H9 (cell line): ENCODE measurements at regions not wholly inside any gene's neighbourhood (a gene's known extent, or its start where the extent isn't known, plus 50 kb on each side); places are given as distances from the start of the nearest gene placed in this dataset.

Experiments
- DNase-seq: peaks from one replicate; pipeline ENCODE4 v3.0.0-alpha.2; 2017
- H2AFZ ChIP-seq: one replicate; pipeline ENCODE4 v1.6.1; 2013; ENCODE audit warnings: mild to moderate bottlenecking, low read length, control low read depth, moderate library complexity
- H2AK5ac ChIP-seq: 2 replicates; pipeline ENCODE4 v1.6.1; 2013; ENCODE audit warnings: low read length, control low read depth, mixed read lengths; ENCODE audit not compliant: insufficient read length
- H2BK120ac ChIP-seq: one replicate; pipeline ENCODE4 v1.6.1; 2013; ENCODE audit warnings: low read depth, mild to moderate bottlenecking, low read length, control low read depth, inconsistent platforms; ENCODE audit not compliant: poor library complexity, severe bottlenecking
- H2BK12ac ChIP-seq: 2 replicates; pipeline ENCODE4 v1.6.1; 2013; ENCODE audit warnings: low read length, control low read depth, mixed read lengths, low read depth; ENCODE audit not compliant: insufficient read length
- H2BK15ac ChIP-seq: 2 replicates; pipeline ENCODE4 v1.6.1; 2013; ENCODE audit warnings: low read depth, low read length, control low read depth
- H2BK20ac ChIP-seq: one replicate; pipeline ENCODE4 v1.6.1; 2013; ENCODE audit warnings: low read depth, mild to moderate bottlenecking, low read length, control low read depth, inconsistent platforms; ENCODE audit not compliant: poor library complexity, severe bottlenecking
- H2BK5ac ChIP-seq: 2 replicates; pipeline ENCODE4 v1.6.1; 2013; ENCODE audit warnings: low read length, control low read depth, mixed read lengths; ENCODE audit not compliant: insufficient read length
- H3K14ac ChIP-seq: 2 replicates; pipeline ENCODE4 v1.6.1; 2013; ENCODE audit warnings: low read length, control low read depth; ENCODE audit not compliant: insufficient read depth
- H3K18ac ChIP-seq: 2 replicates; pipeline ENCODE4 v1.6.1; 2013; ENCODE audit warnings: low read depth, mild to moderate bottlenecking, mixed read lengths, low read length, control low read depth; ENCODE audit not compliant: insufficient read length
- H3K23ac ChIP-seq: 2 replicates; pipeline ENCODE4 v1.6.1; 2013; ENCODE audit warnings: low read length, control low read depth, mixed read lengths, low read depth; ENCODE audit not compliant: insufficient read length
- H3K23me2 ChIP-seq: 2 replicates; pipeline ENCODE4 v1.6.1; 2013; ENCODE audit warnings: low read depth, mild to moderate bottlenecking, mixed read lengths, low read length, control low read depth; ENCODE audit not compliant: insufficient read length, poor library complexity, severe bottlenecking
- H3K27ac ChIP-seq: 2 replicates; pipeline ENCODE4 v1.5.1; 2013; ENCODE audit warnings: low read length, control low read depth, mixed read lengths, low read depth; ENCODE audit not compliant: insufficient read length
- H3K27me3 ChIP-seq: 2 replicates; pipeline ENCODE4 v1.6.1; 2013; ENCODE audit warnings: low read length, control low read depth, inconsistent platforms; ENCODE audit not compliant: insufficient read depth
- H3K4ac ChIP-seq: 2 replicates; pipeline ENCODE4 v1.6.1; 2013; ENCODE audit warnings: low read depth, mild to moderate bottlenecking, control low read depth, inconsistent platforms, low read length, moderate library complexity
- H3K4me1 ChIP-seq: 2 replicates; pipeline ENCODE4 v1.6.1; 2013; ENCODE audit warnings: low read length, control low read depth, inconsistent platforms; ENCODE audit not compliant: insufficient read depth
- H3K4me2 ChIP-seq: 2 replicates; pipeline ENCODE4 v1.6.1; 2013; ENCODE audit warnings: low read length, control low read depth, mixed read lengths; ENCODE audit not compliant: insufficient read length, insufficient read depth
- H3K56ac ChIP-seq: 2 replicates; pipeline ENCODE4 v1.6.1; 2013; ENCODE audit warnings: low read depth, mild to moderate bottlenecking, mixed read lengths, low read length, control low read depth; ENCODE audit not compliant: insufficient read length
- H3K79me1 ChIP-seq: 2 replicates; pipeline ENCODE4 v1.6.1; 2013; ENCODE audit warnings: low read depth, mild to moderate bottlenecking, moderate library complexity, low read length, control low read depth, inconsistent platforms; ENCODE audit not compliant: insufficient read depth, poor library complexity, severe bottlenecking
- H3K79me2 ChIP-seq: 2 replicates; pipeline ENCODE4 v1.6.1; 2013; ENCODE audit warnings: low read length, control low read depth, inconsistent platforms; ENCODE audit not compliant: insufficient read depth
- H3K9ac ChIP-seq: 2 replicates; pipeline ENCODE4 v1.6.1; 2013; ENCODE audit warnings: low read length, control low read depth, mixed read lengths; ENCODE audit not compliant: insufficient read length; ENCODE audit errors: extremely low read depth
- H3K9me3 ChIP-seq: one replicate; pipeline ENCODE4 v1.6.1; 2013; ENCODE audit warnings: low read depth, low read length, inconsistent platforms; ENCODE audit not compliant: control insufficient read depth
- H3T11ph ChIP-seq: one replicate; pipeline ENCODE4 v1.6.1; 2013; ENCODE audit warnings: mild to moderate bottlenecking, low read length, control low read depth, inconsistent platforms
- H4K20me1 ChIP-seq: one replicate; pipeline ENCODE4 v1.6.1; 2013; ENCODE audit not compliant: control insufficient read depth, insufficient read length, insufficient read depth
- H4K5ac ChIP-seq: 2 replicates; pipeline ENCODE4 v1.6.1; 2013; ENCODE audit warnings: low read depth, mild to moderate bottlenecking, mixed read lengths, low read length, control low read depth; ENCODE audit not compliant: insufficient read length
- H4K8ac ChIP-seq: replicated peaks from 2 replicates; pipeline ENCODE4 v1.6.1; 2013; ENCODE audit warnings: low read length, control low read depth, mixed read lengths, low read depth; ENCODE audit not compliant: insufficient read length
- H4K91ac ChIP-seq: 2 replicates; pipeline ENCODE4 v1.6.1; 2013; ENCODE audit warnings: low read depth, mild to moderate bottlenecking, moderate library complexity, mixed read lengths, low read length, control low read depth; ENCODE audit not compliant: insufficient read length
- H3K27ac Mint-ChIP-seq, 3 experiments: 2 replicates in 2 of 3; 3 replicates in 1 of 3; pipeline ENCODE4 v1.8.0; 2020 to 2021; ENCODE audit warnings: mixed read lengths in 3 of 3, mild to moderate bottlenecking in 1 of 3, moderate library complexity in 1 of 3
- H3K27me3 Mint-ChIP-seq: 2 replicates; pipeline ENCODE4 v1.8.0; 2021; ENCODE audit warnings: low read depth, mild to moderate bottlenecking, moderate library complexity, mixed read lengths
- H3K36me3 Mint-ChIP-seq, 3 experiments: 2 replicates in 2 of 3; 3 replicates in 1 of 3; pipeline ENCODE4 v1.8.0; 2020 to 2021; ENCODE audit warnings: low read depth in 3 of 3, mixed read lengths in 3 of 3; ENCODE audit not compliant: insufficient read depth in 1 of 3
- H3K4me1 Mint-ChIP-seq, 2 experiments: 2 replicates each; pipeline ENCODE4 v1.8.0; 2020; ENCODE audit warnings: mixed read lengths in 2 of 2
- H3K4me3 Mint-ChIP-seq, 2 experiments: 2 replicates in 1 of 2; 3 replicates in 1 of 2; pipeline ENCODE4 v1.8.0; 2020 to 2021; ENCODE audit warnings: mild to moderate bottlenecking in 2 of 2, mixed read lengths in 2 of 2, moderate library complexity in 1 of 2
- H3K9me3 Mint-ChIP-seq, 2 experiments: 2 replicates in 1 of 2; 3 replicates in 1 of 2; pipeline ENCODE4 v1.8.0; 2020; ENCODE audit warnings: mild to moderate bottlenecking in 2 of 2, mixed read lengths in 2 of 2, moderate library complexity in 1 of 2
- WGBS: extraction: QIAGEN DNeasy Blood & Tissue Kit; methylation state at CpG from one replicate; pipeline ENCODE4 v1.1.7; 2013; ENCODE audit warnings: missing lambda C conversion rate, low lambda C conversion rate, mixed read lengths; ENCODE audit not compliant: insufficient read length; ENCODE audit errors: extremely low coverage; 5-methylcytosine and 5-hydroxymethylcytosine counted together
- TF ChIP-seq, protein P1 (sequence below): fragments of 200-600 bp; sonication (generic); conservative IDR thresholded peaks from 3 replicates; pipeline ENCODE4 v1.8.0; 2021; ENCODE audit warnings: antibody characterized with exemption, mild to moderate bottlenecking

DNA sequence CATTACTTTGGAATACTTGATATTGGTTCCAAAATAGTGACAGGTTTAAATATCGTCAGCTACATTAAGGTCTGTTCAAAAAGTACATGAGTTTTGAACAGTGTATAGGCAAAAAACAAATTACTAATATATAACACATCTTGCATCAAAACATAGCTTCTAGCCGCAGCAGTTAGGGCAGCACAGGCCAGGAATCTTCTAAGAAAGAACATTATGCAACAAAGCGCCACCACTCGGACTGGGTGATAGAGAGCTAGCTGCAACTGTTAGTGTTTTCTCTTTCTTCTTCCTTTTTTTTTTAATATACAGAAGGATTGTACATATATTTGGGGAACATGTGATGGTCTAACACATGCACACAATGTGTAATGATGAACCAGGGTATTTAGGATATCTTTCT lies 504.5 kb downstream of the NR2F1-AS1 start:
- H3K27me3 Mint-ChIP-seq = no peaks in the 10 kb centered on the region
- H3K23ac ChIP-seq = no peak overlapping the region
- no peaks in the 10 kb centered on the region for H3K79me1 ChIP-seq
- TF ChIP-seq, protein P1, sequence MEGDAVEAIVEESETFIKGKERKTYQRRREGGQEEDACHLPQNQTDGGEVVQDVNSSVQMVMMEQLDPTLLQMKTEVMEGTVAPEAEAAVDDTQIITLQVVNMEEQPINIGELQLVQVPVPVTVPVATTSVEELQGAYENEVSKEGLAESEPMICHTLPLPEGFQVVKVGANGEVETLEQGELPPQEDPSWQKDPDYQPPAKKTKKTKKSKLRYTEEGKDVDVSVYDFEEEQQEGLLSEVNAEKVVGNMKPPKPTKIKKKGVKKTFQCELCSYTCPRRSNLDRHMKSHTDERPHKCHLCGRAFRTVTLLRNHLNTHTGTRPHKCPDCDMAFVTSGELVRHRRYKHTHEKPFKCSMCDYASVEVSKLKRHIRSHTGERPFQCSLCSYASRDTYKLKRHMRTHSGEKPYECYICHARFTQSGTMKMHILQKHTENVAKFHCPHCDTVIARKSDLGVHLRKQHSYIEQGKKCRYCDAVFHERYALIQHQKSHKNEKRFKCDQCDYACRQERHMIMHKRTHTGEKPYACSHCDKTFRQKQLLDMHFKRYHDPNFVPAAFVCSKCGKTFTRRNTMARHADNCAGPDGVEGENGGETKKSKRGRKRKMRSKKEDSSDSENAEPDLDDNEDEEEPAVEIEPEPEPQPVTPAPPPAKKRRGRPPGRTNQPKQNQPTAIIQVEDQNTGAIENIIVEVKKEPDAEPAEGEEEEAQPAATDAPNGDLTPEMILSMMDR = no peak
- no peak overlapping the region for H3K27ac ChIP-seq
- no peak overlapping the region for H4K5ac ChIP-seq
- H2AK5ac ChIP-seq = no peak overlapping the region
- H2BK5ac ChIP-seq = no peak overlapping the region
- no peak overlapping the region for H3K9ac ChIP-seq
- no peak overlapping the region for H2BK120ac ChIP-seq
- no peaks in the 10 kb centered on the region for H3K9me3 ChIP-seq
- H3K4me2 ChIP-seq = no peak overlapping the region
- H2AFZ ChIP-seq = no peak overlapping the region
- no peak overlapping the region for H3K18ac ChIP-seq
- no peaks in the 10 kb centered on the region for H3K23me2 ChIP-seq
- no peak overlapping the region for H2BK20ac ChIP-seq
- no peaks in the 10 kb centered on the region for H3K36me3 Mint-ChIP-seq
- no peak overlapping the region for H4K8ac ChIP-seq
- DNase-seq = no peak
- no CpG with 5 or more reads among the region's 4 CpGs for WGBS
- no peak overlapping the region for H3K4ac ChIP-seq
- H3T11ph ChIP-seq = no peak overlapping the region
- no peak overlapping the region for H2BK12ac ChIP-seq
- H4K91ac ChIP-seq = no peak overlapping the region
- H3K4me1 Mint-ChIP-seq = no peaks in the 10 kb centered on the region
- no peaks in the 10 kb centered on the region for H3K9me3 Mint-ChIP-seq
- H3K27ac Mint-ChIP-seq = no peak overlapping the region
- no peak overlapping the region for H3K4me3 Mint-ChIP-seq
- no peak overlapping the region for H2BK15ac ChIP-seq
- no peaks in the 10 kb centered on the region for H4K20me1 ChIP-seq
- H3K79me2 ChIP-seq = no peaks in the 10 kb centered on the region
- no peaks in the 10 kb centered on the region for H3K4me1 ChIP-seq
- H3K27me3 ChIP-seq = no peaks in the 10 kb centered on the region
- H3K14ac ChIP-seq = no peak overlapping the region
- H3K56ac ChIP-seq = no peak overlapping the region
